HL-60 (cell line): ENCODE measurements at regions not wholly inside any gene's neighbourhood (a gene's known extent, or its start where the extent isn't known, plus 50 kb on each side); places are given as distances from the start of the nearest gene placed in this dataset.

ENCODE experiments used
- DNase-seq, 2 experiments: peaks; one replicate each; pipeline ENCODE4 v3.0.0-alpha.2; 2010 to 2020; ENCODE audit warnings: low read depth in 1 of 2, low spot score in 1 of 2
- H3K27ac ChIP-seq: fragments of 250-450 bp; sonication (Bioruptor Pico); replicated peaks from 2 replicates; pipeline ENCODE4 v1.5.1; 2020; ENCODE audit warnings: mild to moderate bottlenecking, moderate library complexity
- H3K27me3 ChIP-seq: fragments of 250-450 bp; sonication (Bioruptor Pico); 2 replicates; pipeline ENCODE4 v1.5.1; 2021; ENCODE audit warnings: mild to moderate bottlenecking, moderate library complexity; ENCODE audit not compliant: insufficient read depth, poor library complexity, severe bottlenecking
- H3K4me3 ChIP-seq: replicated peaks from 2 replicates; pipeline ENCODE4 v1.5.1; 2011; ENCODE audit warnings: mild to moderate bottlenecking, control low read depth, low read length; ENCODE audit not compliant: insufficient read depth
- GABPA ChIP-seq: IDR thresholded peaks from 2 replicates; pipeline ENCODE4 v1.6.1; 2012; ENCODE audit warnings: low read depth
- POLR2AphosphoS5 ChIP-seq: IDR thresholded peaks from 2 replicates; pipeline ENCODE4 v1.6.1; 2012; ENCODE audit warnings: low read depth
- SPI1 ChIP-seq: IDR thresholded peaks from 2 replicates; pipeline ENCODE4 v1.6.1; 2012; ENCODE audit warnings: low read depth, mild to moderate bottlenecking, borderline replicate concordance
- TF ChIP-seq, protein P1 (sequence below): IDR thresholded peaks from one replicate; pipeline ENCODE4 v1.5.1; 2011; ENCODE audit warnings: low read length, control low read depth, inconsistent platforms; ENCODE audit not compliant: insufficient read depth
- TF ChIP-seq, protein P2 (sequence below): IDR thresholded peaks from 2 replicates; pipeline ENCODE4 v1.6.1; 2012; ENCODE audit warnings: low read depth; ENCODE audit not compliant: insufficient replicate concordance

GRCh38 chr11:97865424-97866012, 1155.2 kb upstream of the CNTN5 start:
- TF ChIP-seq SPI1 (no peak), GABPA (no peak), POLR2AphosphoS5 (no peak)
- TF ChIP-seq, protein P1, sequence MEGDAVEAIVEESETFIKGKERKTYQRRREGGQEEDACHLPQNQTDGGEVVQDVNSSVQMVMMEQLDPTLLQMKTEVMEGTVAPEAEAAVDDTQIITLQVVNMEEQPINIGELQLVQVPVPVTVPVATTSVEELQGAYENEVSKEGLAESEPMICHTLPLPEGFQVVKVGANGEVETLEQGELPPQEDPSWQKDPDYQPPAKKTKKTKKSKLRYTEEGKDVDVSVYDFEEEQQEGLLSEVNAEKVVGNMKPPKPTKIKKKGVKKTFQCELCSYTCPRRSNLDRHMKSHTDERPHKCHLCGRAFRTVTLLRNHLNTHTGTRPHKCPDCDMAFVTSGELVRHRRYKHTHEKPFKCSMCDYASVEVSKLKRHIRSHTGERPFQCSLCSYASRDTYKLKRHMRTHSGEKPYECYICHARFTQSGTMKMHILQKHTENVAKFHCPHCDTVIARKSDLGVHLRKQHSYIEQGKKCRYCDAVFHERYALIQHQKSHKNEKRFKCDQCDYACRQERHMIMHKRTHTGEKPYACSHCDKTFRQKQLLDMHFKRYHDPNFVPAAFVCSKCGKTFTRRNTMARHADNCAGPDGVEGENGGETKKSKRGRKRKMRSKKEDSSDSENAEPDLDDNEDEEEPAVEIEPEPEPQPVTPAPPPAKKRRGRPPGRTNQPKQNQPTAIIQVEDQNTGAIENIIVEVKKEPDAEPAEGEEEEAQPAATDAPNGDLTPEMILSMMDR: no peak
- TF ChIP-seq, protein P2, sequence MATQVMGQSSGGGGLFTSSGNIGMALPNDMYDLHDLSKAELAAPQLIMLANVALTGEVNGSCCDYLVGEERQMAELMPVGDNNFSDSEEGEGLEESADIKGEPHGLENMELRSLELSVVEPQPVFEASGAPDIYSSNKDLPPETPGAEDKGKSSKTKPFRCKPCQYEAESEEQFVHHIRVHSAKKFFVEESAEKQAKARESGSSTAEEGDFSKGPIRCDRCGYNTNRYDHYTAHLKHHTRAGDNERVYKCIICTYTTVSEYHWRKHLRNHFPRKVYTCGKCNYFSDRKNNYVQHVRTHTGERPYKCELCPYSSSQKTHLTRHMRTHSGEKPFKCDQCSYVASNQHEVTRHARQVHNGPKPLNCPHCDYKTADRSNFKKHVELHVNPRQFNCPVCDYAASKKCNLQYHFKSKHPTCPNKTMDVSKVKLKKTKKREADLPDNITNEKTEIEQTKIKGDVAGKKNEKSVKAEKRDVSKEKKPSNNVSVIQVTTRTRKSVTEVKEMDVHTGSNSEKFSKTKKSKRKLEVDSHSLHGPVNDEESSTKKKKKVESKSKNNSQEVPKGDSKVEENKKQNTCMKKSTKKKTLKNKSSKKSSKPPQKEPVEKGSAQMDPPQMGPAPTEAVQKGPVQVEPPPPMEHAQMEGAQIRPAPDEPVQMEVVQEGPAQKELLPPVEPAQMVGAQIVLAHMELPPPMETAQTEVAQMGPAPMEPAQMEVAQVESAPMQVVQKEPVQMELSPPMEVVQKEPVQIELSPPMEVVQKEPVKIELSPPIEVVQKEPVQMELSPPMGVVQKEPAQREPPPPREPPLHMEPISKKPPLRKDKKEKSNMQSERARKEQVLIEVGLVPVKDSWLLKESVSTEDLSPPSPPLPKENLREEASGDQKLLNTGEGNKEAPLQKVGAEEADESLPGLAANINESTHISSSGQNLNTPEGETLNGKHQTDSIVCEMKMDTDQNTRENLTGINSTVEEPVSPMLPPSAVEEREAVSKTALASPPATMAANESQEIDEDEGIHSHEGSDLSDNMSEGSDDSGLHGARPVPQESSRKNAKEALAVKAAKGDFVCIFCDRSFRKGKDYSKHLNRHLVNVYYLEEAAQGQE: no peak
- no peaks in the 10 kb centered on the region for H3K27me3 ChIP-seq
- H3K4me3 ChIP-seq: no peak overlapping the region
- no peak for DNase-seq
- H3K27ac ChIP-seq: no peak overlapping the region

- no peak overlapping the region for H3K4me3 ChIP-seq
- TF ChIP-seq, protein P1: no peak
- TF ChIP-seq SPI1 (no peak), POLR2AphosphoS5 (no peak), GABPA (no peak)
- TF ChIP-seq, protein P2: no peak
- H3K27me3 ChIP-seq: no peaks in the 10 kb centered on the region
- H3K27ac ChIP-seq: no peak overlapping the region
- DNase-seq: no peak
Observed at GRCh38 chr11:97871816-97872215, 1148.9 kb upstream of the CNTN5 start.

DNA sequence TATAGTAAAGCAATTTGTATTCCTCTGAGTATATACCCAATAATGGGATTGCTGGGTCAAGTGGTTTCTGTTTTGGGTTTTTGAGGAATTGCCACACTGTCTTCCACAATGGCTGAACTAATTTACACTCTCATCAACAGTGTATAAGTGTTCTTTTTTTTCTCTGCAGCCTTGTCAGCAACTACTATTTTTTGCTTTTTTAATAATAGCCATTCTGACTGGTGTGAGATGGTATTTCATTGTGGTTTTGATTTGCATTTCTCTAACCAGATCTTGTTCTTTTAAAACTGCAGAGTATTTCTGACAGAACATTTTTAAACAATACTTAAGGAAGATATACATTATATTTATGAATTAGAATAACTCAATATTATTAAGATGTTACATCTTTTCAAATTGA, 1140.5 kb upstream of the CNTN5 start:
- H3K4me3 ChIP-seq: no peak overlapping the region
- H3K27ac ChIP-seq: no peak overlapping the region
- TF ChIP-seq SPI1: no peak
- TF ChIP-seq, protein P1: no peak
- TF ChIP-seq, protein P2: no peak
- TF ChIP-seq POLR2AphosphoS5: no peak
- no peak for TF ChIP-seq GABPA
- DNase-seq: no peak
- no peaks in the 10 kb centered on the region for H3K27me3 ChIP-seq
